ENCODE measurements at regions not wholly inside any gene's neighbourhood (a gene's known extent, or its start where the extent isn't known, plus 50 kb on each side); places are given as distances from the start of the nearest gene placed in this dataset.

- DNase-seq: no peak
Measured at GRCh38 chr2:15796167-15796942, 144.0 kb upstream of the MYCN start.

- DNase-seq: peak; percentile 1
Measured at GRCh38 chr2:15797231-15797938, 143.0 kb upstream of the MYCN start.

GRCh38 chr2:15797939-15798281 is 142.4 kb upstream of the MYCN start:
- no peak for DNase-seq

DNA sequence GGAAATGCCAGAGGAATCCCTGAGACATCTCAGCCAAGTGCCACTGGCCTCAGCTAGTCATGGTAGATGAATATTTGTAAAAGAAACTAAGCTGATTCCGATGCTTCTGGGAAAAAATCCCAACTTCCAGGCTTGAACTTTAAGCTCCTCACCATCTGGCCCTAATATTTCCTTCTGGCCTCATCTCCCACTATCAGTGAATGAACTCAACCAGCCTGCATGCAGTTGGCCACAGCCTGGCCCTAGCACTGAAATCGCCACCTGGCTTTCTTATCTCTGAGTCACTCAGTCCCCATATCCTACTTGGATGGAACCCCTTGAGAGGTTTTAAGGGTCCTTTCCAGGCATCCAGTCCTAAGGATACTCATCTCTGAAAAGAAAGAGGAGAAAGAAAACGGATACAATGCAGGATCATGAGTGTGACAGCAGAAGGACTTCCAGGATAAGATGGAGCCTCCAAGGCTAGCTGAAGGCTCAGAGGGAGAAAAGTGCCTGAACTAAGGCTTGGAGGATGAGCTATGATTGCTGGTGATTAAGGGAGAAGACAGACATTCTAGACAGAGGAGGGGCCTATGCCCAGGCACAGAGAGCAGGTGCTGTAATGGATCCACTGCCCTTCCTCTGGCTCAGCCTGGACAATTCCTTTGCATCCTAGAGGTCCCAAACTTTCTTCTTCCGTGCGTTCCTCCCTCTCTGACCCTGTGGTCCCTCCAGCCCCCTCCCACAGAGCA is 141.5 kb upstream of the MYCN start:
- no peak for DNase-seq

- DNase-seq: no peak
Measured at GRCh38 chr2:15799432-15799827, 140.9 kb upstream of the MYCN start.

GRCh38 chr2:15800495-15801329 is 139.6 kb upstream of the MYCN start:
- DNase-seq: no peak

DNA sequence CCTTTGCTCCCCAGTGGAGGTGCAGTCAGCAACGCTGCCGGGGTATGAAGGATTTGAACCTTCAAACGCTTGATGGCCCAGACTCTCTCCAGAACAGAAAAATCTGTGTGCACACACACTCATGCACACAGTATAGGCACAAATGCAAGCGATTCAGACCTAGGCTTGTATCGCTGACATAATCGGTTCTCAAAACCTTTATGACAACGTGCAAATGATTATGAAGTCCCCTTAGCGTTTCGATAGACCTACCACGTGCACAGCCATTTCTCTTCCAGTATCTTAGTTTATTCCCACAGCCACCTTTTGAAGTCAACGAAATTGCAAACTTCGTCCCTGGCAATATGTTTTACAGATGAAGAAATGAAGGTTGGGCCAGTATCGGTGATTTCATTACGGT is 138.9 kb upstream of the MYCN start:
- no peak for DNase-seq

GRCh38 chr2:15801904-15802303 is 138.4 kb upstream of the MYCN start:
- DNase-seq: no peak

DNA sequence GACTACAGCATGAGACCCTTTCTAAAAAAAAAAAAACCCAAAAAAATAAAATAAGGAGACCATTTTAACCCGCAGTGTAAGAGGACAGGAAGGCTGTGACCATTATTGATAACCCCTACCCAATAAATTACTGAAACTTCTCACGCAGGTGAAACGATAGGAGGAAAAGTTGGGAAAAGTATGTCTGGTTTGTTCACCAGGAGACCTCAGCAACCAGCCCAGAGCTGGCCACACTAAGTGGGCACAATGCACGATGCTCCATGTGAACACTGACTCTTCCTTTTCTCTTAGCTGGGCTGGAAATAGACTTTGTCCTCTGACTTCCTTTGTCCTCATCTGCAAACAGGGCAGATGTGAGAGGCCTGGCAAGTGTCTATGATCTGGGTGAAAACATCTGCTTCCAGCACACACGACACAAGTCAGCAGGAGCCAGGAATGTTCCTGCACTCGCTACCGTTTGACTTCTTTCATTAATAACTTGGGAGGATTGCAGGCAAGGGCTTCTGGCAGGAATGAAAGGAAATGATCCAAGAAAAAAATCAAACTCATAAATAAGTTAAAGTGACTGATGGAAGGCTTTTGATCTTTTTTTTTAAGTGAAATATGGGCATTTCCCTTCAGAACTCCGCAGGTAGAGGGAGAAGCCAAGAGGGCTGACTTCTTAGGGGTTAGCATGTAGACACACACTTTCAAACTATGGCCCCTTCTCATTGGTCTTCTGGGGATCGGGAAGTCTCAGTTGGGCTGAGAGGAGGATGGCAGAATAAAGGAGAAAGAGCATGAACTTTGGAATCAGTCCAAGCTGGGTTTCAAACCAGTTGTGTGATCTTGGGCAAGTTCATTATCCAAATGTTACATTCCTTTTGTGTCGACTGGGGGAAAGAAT is 137.4 kb upstream of the MYCN start:
- DNase-seq: no peak

DNA sequence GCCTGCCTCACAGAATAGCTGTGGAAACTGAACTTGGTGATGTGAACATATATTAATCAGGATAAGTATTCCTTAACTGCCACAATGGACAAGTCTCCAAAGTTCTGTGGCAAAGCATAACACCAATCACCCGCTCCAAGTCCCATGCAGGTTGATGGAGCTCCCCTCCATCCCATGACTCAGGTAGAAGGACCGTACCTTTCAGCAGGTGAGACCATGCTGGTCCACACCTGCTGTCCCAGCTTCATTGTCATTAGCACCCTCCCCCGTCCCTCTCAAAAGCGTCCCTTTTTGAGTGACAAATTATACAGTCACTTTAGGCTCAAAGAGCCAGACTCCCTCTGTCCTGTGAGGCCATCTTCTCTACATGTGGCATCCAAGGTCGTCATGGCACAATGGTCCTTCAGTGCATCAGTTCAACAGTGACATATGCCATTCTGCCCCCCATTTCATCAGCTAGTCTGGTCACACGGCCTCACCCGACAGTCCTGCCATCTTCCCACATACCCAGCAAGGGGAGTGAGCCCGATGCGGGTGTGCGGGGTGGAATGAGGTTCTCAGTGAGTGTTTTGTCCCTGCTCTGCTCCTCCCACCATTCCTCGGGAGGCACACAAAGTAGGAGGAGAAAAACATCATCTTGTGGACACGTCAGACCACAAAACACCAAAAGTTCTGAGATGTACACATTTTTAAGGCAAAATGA is 136.7 kb upstream of the MYCN start:
- DNase-seq: no peak

GRCh38 chr2:15804246-15804619 is 136.1 kb upstream of the MYCN start:
- DNase-seq: no peak

GRCh38 chr2:15804691-15805090 is 135.7 kb upstream of the MYCN start:
- DNase-seq: no peak

GRCh38 chr2:15805206-15805605 is 135.1 kb upstream of the MYCN start:
- DNase-seq: no peak

- no peak for DNase-seq
Measured at GRCh38 chr2:15805772-15806171, 134.6 kb upstream of the MYCN start.

DNA sequence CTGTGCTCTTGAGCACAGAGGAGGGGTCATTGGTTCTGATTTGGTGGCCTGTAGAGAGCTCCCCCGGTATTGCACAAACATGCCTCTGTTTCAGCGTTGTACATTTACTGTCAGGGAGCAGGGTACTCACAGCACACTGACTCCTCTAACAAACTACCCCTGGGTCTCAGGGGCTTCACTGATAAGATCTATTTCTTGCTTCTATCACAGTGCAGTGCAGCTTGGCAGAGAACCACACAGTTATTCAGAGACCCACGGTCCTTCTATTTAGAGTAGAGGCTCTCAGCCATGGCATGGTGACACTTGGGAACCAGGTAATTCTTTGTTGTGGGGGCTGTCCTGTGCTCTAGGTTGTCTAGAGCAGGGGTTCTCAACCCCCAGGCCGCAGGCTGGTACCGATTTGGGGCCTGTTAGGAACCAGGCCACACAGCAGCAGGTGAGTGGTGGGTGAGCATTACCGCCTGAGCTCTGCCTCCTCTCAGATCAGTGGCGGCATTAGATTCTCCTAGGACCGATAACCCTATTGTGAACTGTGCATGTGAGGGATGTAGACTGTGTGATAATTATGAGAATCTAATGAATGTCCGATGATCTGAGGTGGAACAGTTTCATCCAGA is 133.4 kb upstream of the MYCN start:
- no peak for DNase-seq

DNA sequence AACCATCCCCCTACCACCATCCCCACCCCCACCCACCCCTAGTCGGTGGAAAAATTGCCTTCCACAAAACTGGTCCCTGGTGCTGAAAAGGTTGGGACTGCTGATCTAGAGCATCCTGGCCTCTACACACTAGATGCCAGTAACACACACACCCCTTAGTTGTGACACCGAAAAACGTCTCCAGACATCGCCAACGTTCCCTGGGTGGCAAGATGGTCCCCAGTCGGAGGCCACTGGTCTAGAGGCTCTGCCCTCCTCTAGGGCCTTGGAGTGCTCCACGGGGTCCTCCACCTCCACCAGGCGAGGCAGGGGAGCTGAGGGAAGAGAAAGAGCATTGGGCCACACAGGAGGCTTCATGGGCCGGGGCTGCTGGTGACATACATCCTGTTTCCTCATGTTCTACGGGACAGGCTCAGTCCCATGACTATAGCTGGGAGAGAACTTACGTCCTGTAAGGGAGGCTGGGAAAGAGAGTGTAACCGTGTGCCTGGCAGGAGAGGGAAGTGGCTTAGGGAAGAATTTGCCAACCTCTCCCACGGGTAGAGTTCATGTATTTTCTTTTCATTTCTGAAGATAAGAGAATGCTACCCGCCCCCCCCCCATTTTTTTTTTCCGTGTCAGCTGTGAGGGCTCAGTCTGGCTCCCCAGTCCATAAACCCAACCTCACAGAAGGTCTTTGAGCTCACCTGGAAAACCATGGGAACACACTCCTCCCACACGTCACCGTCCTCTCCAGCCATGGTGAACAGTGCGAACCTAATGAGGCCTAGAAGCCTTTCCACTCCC is 132.7 kb upstream of the MYCN start:
- DNase-seq: no peak

- no peak for DNase-seq
Measured at GRCh38 chr2:15808204-15808910, 132.0 kb upstream of the MYCN start.

- no peak for DNase-seq
Measured at GRCh38 chr2:15808944-15809343, 131.4 kb upstream of the MYCN start.

- no peak for DNase-seq
Measured at GRCh38 chr2:15809404-15809803, 130.9 kb upstream of the MYCN start.

Measured in COR-L47 (cell line).